Caki2 (cell line): ENCODE measurements at regions not wholly inside any gene's neighbourhood (a gene's known extent, or its start where the extent isn't known, plus 50 kb on each side); places are given as distances from the start of the nearest gene placed in this dataset.
A peak's percentile ranks its signal among the peaks of the same experiment; 100 is the strongest.
"Not testable (repeated sequence)": the region's sequence is repeated elsewhere in the genome, so short reads cannot be mapped to it uniquely, and the experiment has no call there.

Experiments used
- DNase-seq: peaks from one replicate; pipeline ENCODE4 v3.0.0-alpha.2; 2015; ENCODE audit warnings: low read depth
- in situ Hi-C: cut with HindIII; loops from 2 replicates; pipeline ENCODE4 v1.10.0; 2016; ENCODE audit warnings: low sequenced_read_pairs, low pct_unique_long_range_greater_than_20kb, mixed read lengths

GRCh38 chr7:17038783-17039170 lies 157.0 kb upstream of the AGR3 start:
- in situ Hi-C loops: no loop called here
- DNase-seq: no peak

- DNase-seq: no peak
- in situ Hi-C loops: no loop called here
Observed at GRCh38 chr7:17039372-17039771, 157.6 kb upstream of the AGR3 start.

- in situ Hi-C loops: no loop called here
- DNase-seq: no peak
Observed at GRCh38 chr7:17040716-17041115, 158.9 kb upstream of the AGR3 start.

- no peak for DNase-seq
- in situ Hi-C loops: no loop called here
Observed at GRCh38 chr7:17041324-17041723, 159.5 kb upstream of the AGR3 start.

- no peak for DNase-seq
- in situ Hi-C loops: no loop called here
Observed at GRCh38 chr7:17042211-17042610, 160.4 kb upstream of the AGR3 start.

GRCh38 chr7:17043012-17043877 lies 161.5 kb upstream of the AGR3 start:
- in situ Hi-C loops: no loop called here
- DNase-seq: peak; percentile 35

- DNase-seq: no peak
- in situ Hi-C loops: no loop called here
Observed at GRCh38 chr7:17044396-17044795, 162.6 kb upstream of the AGR3 start.

- no peak for DNase-seq
- in situ Hi-C loops: no loop called here
Observed at GRCh38 chr7:17044861-17045260, 163.1 kb upstream of the AGR3 start.

- in situ Hi-C loops: no loop called here
- DNase-seq: no peak
Observed at GRCh38 chr7:17046259-17046658, 164.5 kb upstream of the AGR3 start.

- in situ Hi-C loops: no loop called here
Observed at GRCh38 chr7:17046666-17047065, 164.9 kb upstream of the AGR3 start.

GRCh38 chr7:17053164-17053563 lies 171.4 kb upstream of the AGR3 start:
- in situ Hi-C loops: not testable (repeated sequence)

More at GRCh38 chr7:17046666-17047065, 164.9 kb upstream of the AGR3 start:
- no peak for DNase-seq

GRCh38 chr7:17054206-17054605 lies 172.4 kb upstream of the AGR3 start:
- in situ Hi-C loops: no loop called here
- no peak for DNase-seq

More at GRCh38 chr7:17053164-17053563, 171.4 kb upstream of the AGR3 start:
- DNase-seq: not testable (repeated sequence)

- in situ Hi-C loops: no loop called here
- DNase-seq: no peak
Observed at GRCh38 chr7:17054836-17055235, 173.1 kb upstream of the AGR3 start.

- no peak for DNase-seq
- in situ Hi-C loops: no loop called here
Observed at GRCh38 chr7:17055596-17055995, 173.8 kb upstream of the AGR3 start.

GRCh38 chr7:17056491-17057142 lies 174.8 kb upstream of the AGR3 start:
- DNase-seq: no peak

GRCh38 chr7:17057143-17057509 lies 175.3 kb upstream of the AGR3 start:
- DNase-seq: no peak
- in situ Hi-C loops: no loop called here

More at GRCh38 chr7:17056491-17057142, 174.8 kb upstream of the AGR3 start:
- in situ Hi-C loops: no loop called here

GRCh38 chr7:17058568-17058967 lies 176.8 kb upstream of the AGR3 start:
- in situ Hi-C loops: no loop called here
- DNase-seq: no peak

GRCh38 chr7:17060051-17060450 lies 178.3 kb upstream of the AGR3 start:
- in situ Hi-C loops: no loop called here

GRCh38 chr7:17061443-17061842 lies 179.7 kb upstream of the AGR3 start:
- DNase-seq: no peak
- in situ Hi-C loops: no loop called here

More at GRCh38 chr7:17060051-17060450, 178.3 kb upstream of the AGR3 start:
- DNase-seq: no peak
